Activated CD8-positive, alpha-beta T cell treated with anti-CD3 and anti-CD28 coated beads for 36 hours (primary cell): ENCODE measurements at regions not wholly inside any gene's neighbourhood (a gene's known extent, or its start where the extent isn't known, plus 50 kb on each side); places are given as distances from the start of the nearest gene placed in this dataset.

Source experiments
- ATAC-seq: fragments of 200-7000 bp; cut with Tn5 transposase; one replicate; pipeline ENCODE4 v1.10.0; 2021; ENCODE audit warnings: mild to moderate bottlenecking, moderate library complexity
- CTCF ChIA-PET: fragments of 350-600 bp; sonication (Branson Sonifier 250); formaldehyde crosslinking; loops from one replicate; lab custom pipeline; 2021; ENCODE audit warnings: antibody characterized with exemption; lab: Charles Lee
- POLR2A ChIA-PET: fragments of 350-600 bp; sonication (Branson Sonifier 250); formaldehyde crosslinking; loops from one replicate; lab custom pipeline; 2021; ENCODE audit warnings: antibody characterized with exemption; lab: Charles Lee
- DNase-seq: peaks from one replicate; pipeline ENCODE4 v3.0.0-alpha.2; 2020
- H3K27ac Mint-ChIP-seq: one replicate; pipeline ENCODE4 v1.8.0; 2021; ENCODE audit warnings: mild to moderate bottlenecking, mixed read lengths
- H3K27me3 Mint-ChIP-seq: one replicate; pipeline ENCODE4 v1.8.0; 2021; ENCODE audit warnings: mixed read lengths
- H3K36me3 Mint-ChIP-seq: one replicate; pipeline ENCODE4 v1.8.0; 2021; ENCODE audit warnings: low read depth, mixed read lengths
- H3K4me1 Mint-ChIP-seq: one replicate; pipeline ENCODE4 v1.8.0; 2021; ENCODE audit warnings: low read depth, mixed read lengths
- H3K4me3 Mint-ChIP-seq: one replicate; pipeline ENCODE4 v1.8.0; 2021; ENCODE audit warnings: mild to moderate bottlenecking, moderate library complexity, mixed read lengths
- H3K9me3 Mint-ChIP-seq: one replicate; pipeline ENCODE4 v1.8.0; 2021; ENCODE audit warnings: mixed read lengths
- CTCF ChIP-seq: fragments of 200-600 bp; IDR thresholded peaks from one replicate; pipeline ENCODE4 v1.8.0; 2022; ENCODE audit warnings: antibody characterized with exemption, mild to moderate bottlenecking
- intact Hi-C: fragments of 100-400 bp; cut with micrococcal nuclease; formaldehyde crosslinking; loops from one replicate; pipeline ENCODE4 v1.10.0; 2022

- DNase-seq, result no peak
- H3K27ac Mint-ChIP-seq, result no peak overlapping the region
- no peak overlapping the region for H3K4me3 Mint-ChIP-seq
- peaks cover 10% of the 10 kb centered on the region for H3K27me3 Mint-ChIP-seq
- ChIA-PET CTCF (interaction anchor here (1.3 to 3.2 kb wide), 2 partner anchors 79 to 127 kb away, joined by 4 to 20 read pairs; no protein-coding TSS in a partner anchor), POLR2A (no interaction called here)
- no peak for TF ChIP-seq CTCF
- H3K4me1 Mint-ChIP-seq, result peaks cover 11% of the 10 kb centered on the region
- H3K36me3 Mint-ChIP-seq, result no peaks in the 10 kb centered on the region
- intact Hi-C loops, result no loop called here
- no peaks in the 10 kb centered on the region for H3K9me3 Mint-ChIP-seq
- peak; percentile 4 for ATAC-seq
Measured at GRCh38 chr1:101435831-101436511, 199.2 kb downstream of the S1PR1 start.

GRCh38 chr1:101437800-101438199, 201.0 kb downstream of the S1PR1 start:
- no peak overlapping the region for H3K27ac Mint-ChIP-seq
- intact Hi-C loops, result no loop called here
- ChIA-PET POLR2A (no interaction called here), CTCF (interaction anchor here (0.6 to 3.2 kb wide), 6 partner anchors 9 to 145 kb away, joined by 3 to 20 read pairs (median 3); no protein-coding TSS in a partner anchor)
- TF ChIP-seq CTCF, result no peak
- H3K9me3 Mint-ChIP-seq, result no peaks in the 10 kb centered on the region
- no peak for DNase-seq
- H3K4me1 Mint-ChIP-seq, result peaks cover 11% of the 10 kb centered on the region
- no peak for ATAC-seq
- H3K4me3 Mint-ChIP-seq, result no peak overlapping the region
- H3K36me3 Mint-ChIP-seq, result no peaks in the 10 kb centered on the region
- H3K27me3 Mint-ChIP-seq, result peaks cover 5% of the 10 kb centered on the region

GRCh38 chr1:101438359-101438758, 201.5 kb downstream of the S1PR1 start:
- Mint-ChIP-seq H3K27me3 (peaks cover 5% of the 10 kb centered on the region), H3K4me1 (peaks cover 11% of the 10 kb centered on the region), H3K4me3 (no peak overlapping the region), H3K9me3 (no peaks in the 10 kb centered on the region), H3K36me3 (no peaks in the 10 kb centered on the region), H3K27ac (no peak overlapping the region)
- DNase-seq (no peak), ATAC-seq (no peak)
- TF ChIP-seq CTCF, result peak; percentile 46
- CTCF ChIA-PET, result interaction anchor here (0.6 to 3.2 kb wide), 7 partner anchors 8 to 145 kb away, joined by 3 to 20 read pairs (median 3); no protein-coding TSS in a partner anchor
- intact Hi-C loops, result no loop called here
- POLR2A ChIA-PET, result no interaction called here

GRCh38 chr1:101440485-101440884, 203.7 kb downstream of the S1PR1 start:
- ChIA-PET CTCF (interaction anchor here (0.8 to 1.7 kb wide), 4 partner anchors 17 to 123 kb away, joined by 3 to 4 read pairs (median 3); no protein-coding TSS in a partner anchor), POLR2A (no interaction called here)
- Mint-ChIP-seq H3K4me3 (no peak overlapping the region), H3K36me3 (no peaks in the 10 kb centered on the region), H3K4me1 (peaks cover 11% of the 10 kb centered on the region), H3K27me3 (peaks cover 5% of the 10 kb centered on the region), H3K9me3 (no peaks in the 10 kb centered on the region), H3K27ac (no peak overlapping the region)
- DNase-seq (no peak), ATAC-seq (no peak)
- no peak for TF ChIP-seq CTCF
- intact Hi-C loops, result no loop called here

GRCh38 chr1:101444381-101444780, 207.6 kb downstream of the S1PR1 start:
- H3K36me3 Mint-ChIP-seq, result no peaks in the 10 kb centered on the region
- DNase-seq (no peak), ATAC-seq (no peak)
- peaks cover 14% of the 10 kb centered on the region for H3K27me3 Mint-ChIP-seq
- no peak overlapping the region for H3K27ac Mint-ChIP-seq
- no peak for TF ChIP-seq CTCF
- ChIA-PET CTCF (interaction anchor here (1.3 to 3.2 kb wide), 3 partner anchors 26 to 135 kb away, joined by 3 to 9 read pairs (median 3); no protein-coding TSS in a partner anchor), POLR2A (no interaction called here)
- intact Hi-C loops, result no loop called here
- no peak overlapping the region for H3K4me3 Mint-ChIP-seq
- H3K9me3 Mint-ChIP-seq, result no peaks in the 10 kb centered on the region
- H3K4me1 Mint-ChIP-seq, result peaks cover under 1% of the 10 kb centered on the region
